DND-41 (cell line): ENCODE measurements at regions not wholly inside any gene's neighbourhood (a gene's known extent, or its start where the extent isn't known, plus 50 kb on each side); places are given as distances from the start of the nearest gene placed in this dataset.

ENCODE experiments used
- CTCF ChIP-seq: IDR thresholded peaks from 2 replicates; pipeline ENCODE4 v1.5.1; 2012; ENCODE audit warnings: borderline replicate concordance, low read length, moderate library complexity, mild to moderate bottlenecking; ENCODE audit not compliant: poor library complexity, severe bottlenecking; ENCODE audit errors: extremely low read depth
- EZH2 ChIP-seq: IDR thresholded peaks from 3 replicates; pipeline ENCODE4 v1.6.1; 2012; ENCODE audit warnings: borderline replicate concordance, low read depth, mild to moderate bottlenecking, moderate library complexity, low read length, inconsistent platforms; ENCODE audit not compliant: severe bottlenecking

DNA sequence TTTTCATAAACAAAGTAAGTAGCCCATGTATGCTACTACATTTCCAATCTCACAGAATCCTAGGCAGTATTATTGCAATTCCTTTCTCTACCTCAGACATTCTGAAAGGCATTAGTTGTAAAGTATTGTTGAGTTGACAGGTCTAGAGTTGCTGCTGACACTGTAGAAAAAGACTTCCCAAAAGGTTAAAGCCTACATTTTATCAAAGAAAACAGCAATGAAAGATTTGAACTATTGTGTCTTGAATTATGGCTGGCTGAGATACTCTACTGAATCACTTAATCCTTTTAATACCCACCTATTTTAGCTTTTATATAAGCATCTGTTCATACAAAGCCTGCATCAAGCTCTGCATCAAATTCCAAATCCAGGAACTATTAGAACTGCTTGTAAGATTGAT is 1082.0 kb downstream of the OLFM4 start:
- TF ChIP-seq CTCF: no peak
- no peak for TF ChIP-seq EZH2
